Pons (tissue), 1 donor: ENCODE measurements at regions not wholly inside any gene's neighbourhood (a gene's known extent, or its start where the extent isn't known, plus 50 kb on each side); places are given as distances from the start of the nearest gene placed in this dataset.

Experiments used
- DNase-seq: peaks from one replicate; pipeline ENCODE4 v3.0.0-alpha.2; 2016; ENCODE audit warnings: low spot score

DNA sequence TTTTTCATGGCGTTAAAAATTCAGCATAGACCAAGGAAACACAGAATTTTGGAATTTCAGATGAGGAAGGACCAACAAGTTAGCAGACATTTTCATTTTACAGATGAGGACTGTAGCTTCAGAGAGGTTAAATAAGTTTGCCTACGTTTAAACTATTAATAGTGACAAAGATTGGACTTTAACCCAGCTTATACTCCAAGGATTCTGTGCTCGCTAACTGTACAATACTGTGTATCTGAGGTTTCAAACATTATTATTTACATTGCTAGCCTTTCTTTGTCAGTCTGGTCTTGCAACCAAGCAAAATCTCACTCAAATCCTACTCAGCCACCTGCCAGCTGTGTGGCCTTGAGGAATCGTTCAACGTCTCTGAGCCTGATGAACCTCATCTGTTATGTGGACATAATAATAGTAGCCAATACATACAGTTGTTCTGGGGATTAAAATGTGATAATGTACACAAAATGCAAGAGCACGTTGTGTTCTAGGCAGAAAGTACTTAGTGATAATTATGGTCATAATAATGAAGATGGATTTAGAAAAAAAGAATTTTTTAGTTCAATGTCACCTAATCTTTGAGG, 462.4 kb upstream of the TRIB2 start:
- DNase-seq = no peak

- DNase-seq = no peak
Measured at GRCh38 chr2:12256206-12256605, 460.5 kb upstream of the TRIB2 start.

GRCh38 chr2:12257476-12257875, 459.3 kb upstream of the TRIB2 start:
- no peak for DNase-seq

DNA sequence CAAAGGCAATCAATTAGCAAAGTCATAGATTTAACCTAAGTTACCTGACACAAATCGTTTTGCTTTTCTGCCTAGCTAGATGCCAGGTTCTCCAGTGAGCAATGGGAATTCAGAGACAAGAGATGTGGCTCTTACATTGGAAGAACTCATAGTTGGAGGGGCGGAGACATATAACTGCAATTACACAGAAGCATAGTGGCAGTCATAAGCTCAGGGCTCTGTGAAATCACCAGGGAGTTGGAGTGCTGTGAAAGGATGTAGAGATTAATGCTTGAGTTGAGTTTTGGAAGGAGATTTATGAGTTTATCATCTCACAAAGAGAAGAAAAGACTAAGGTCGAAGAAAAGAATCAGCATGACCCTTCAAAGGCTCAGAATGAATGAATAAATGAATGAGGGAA, 457.2 kb upstream of the TRIB2 start:
- no peak for DNase-seq

DNA sequence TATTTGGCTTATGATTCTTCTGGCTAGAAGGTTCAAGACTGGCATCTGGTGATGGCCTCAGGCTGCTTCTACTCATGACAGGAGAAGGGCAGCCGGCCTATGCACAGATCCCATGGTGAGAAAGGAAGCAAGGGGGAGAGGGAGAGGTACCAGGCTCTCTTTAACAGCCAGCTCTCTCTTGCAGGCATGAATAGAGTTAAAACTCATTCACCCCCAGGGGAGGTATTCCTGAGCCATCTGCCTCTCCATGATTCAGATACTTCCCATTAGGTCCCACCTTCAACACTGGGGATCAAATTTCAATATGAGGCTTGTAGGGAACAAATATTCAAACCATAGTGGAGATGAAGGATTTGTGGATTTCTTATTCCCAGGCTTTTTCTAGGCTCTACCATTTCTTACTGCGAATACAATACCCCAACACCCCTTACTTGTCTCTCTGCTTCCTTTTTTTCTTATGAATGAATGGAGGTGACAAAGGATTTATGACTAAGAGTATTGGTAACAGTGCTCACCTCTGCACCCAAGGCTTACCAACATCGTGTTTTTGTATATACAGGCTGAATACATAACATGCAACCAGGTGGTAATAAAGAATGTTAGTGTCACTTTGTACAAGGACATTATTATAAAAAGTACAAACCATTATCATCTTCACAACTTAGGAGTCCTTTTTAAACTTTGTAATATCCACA, 454.6 kb upstream of the TRIB2 start:
- DNase-seq = no peak

DNA sequence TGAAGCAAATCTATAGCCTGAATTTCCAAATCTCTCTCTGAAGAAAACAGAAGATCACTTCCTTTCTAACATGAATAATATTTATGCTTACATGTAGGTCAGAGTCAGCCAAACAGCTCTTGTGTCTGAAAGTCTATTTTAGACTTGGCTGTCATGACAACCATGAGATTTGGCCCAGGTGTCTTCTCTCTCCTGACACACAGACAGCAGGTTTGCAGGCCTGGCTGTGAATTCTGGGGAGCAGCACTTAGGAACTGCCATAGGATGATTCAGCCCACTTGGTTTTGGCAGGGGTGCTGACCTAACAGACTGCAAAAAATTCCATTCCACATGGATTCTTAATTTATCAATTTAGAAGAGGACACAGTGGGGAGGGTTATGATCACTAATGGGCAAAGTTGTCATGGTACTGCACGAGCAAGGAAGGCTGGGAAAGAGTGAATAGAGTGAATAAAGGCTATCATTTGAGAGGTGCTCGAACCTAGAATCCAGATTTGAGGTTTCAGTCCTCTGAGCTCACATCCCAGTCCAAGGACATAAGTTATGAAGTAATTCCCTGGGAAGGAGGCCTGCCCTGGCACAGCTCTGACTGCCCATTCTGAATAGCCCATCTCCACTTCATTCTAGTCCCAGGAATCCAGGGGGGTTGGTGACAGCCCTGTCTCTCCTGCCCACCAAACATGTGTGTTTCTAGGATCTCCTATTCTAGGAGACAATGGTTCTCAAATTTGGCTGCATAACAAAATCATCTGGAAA, 453.9 kb upstream of the TRIB2 start:
- DNase-seq = no peak

GRCh38 chr2:12263730-12264129, 453.0 kb upstream of the TRIB2 start:
- no peak for DNase-seq

GRCh38 chr2:12264146-12264545, 452.6 kb upstream of the TRIB2 start:
- DNase-seq = no peak

- DNase-seq = no peak
Measured at GRCh38 chr2:12265646-12266045, 451.1 kb upstream of the TRIB2 start.

GRCh38 chr2:12267042-12267441, 449.7 kb upstream of the TRIB2 start:
- no peak for DNase-seq

DNA sequence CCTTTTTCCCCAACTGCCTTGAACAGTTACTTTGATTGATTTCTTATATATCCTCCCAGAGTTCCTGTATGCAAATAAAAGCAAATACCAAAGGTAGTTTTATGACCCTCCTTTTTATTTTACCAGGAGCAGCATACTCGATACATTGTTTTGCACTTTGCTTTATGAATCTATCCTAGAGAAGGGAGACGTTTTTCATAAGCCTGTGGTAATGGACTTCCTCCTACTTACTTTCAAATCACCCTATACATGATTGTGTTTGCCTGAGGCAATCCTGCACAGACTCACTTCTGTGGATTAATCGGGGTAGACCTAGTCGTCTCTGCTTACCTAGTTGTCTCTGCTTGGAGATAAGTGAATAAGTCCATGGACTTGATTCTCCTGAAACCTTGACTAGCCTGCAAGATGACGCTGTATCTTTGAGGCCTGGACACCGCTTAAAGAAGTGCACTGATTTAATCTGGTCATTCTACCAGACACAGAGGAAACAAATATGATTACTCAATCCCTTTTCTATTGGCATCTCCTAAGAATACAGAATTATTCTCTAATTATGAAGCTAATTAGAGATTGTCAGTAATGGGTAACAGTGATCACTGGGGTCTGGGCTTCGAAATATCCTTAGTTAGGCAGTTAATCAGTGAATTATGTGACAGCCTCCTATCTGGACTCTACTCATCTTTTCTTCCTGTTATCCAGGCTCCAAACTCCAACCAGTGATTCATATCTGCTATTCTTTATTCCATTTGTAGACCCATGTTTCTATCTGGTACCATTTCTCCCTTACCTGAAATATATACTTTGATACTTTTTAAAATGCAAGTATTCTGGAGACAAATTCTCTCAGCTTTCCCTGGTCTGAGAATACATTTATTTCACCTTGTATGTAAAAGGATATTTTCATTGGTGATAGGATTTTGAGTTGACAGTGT, 447.4 kb upstream of the TRIB2 start:
- no peak for DNase-seq

DNA sequence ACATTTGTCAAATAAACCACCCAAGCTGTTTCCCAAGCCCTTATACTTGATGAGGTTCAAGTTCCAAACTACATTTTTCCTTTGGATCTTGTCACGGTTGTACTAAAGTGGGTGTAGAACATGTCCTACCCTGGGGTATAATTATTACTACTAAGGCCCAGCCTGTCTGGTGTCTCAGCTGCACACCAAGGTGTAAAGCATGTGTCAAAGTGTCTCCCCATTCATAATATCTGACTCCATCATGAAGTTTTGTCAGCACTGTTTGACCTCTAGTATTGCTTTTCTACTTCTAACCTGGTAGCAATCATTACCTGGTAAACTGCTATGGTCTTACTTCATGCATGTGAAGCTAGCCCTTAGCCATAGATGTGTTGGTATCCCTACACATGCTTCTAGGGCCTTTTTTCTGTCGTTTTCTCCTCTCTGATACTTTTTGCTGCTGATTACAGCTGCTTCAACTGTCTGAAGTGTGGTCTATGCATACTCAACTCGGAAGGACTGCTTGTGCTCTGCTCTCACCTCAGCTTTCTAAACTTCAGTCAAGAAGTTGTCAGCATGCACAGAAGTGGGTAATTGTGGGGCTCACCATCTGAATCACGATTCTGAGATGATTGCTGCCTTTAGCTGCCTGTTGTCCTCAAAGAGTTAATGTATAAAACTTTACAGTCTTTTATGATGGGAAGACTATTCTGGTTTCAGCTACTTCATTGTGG, 445.7 kb upstream of the TRIB2 start:
- no peak for DNase-seq

DNA sequence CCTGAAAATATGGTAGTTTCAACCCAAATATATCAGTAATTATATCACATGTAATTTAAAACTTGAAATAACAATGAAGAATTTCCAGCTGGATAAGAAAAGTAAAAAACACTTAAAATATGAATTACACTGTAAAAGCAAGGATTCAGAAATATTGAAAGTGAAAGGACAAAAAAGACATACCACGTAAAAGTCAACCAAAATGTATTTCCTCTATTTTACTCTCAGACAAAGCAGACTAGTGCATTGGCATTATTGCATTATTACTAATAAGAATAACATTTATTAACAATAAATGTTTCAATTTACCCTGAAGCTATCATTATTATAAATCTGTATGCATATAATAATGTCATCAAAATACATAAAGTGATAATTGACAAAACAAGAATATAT, 445.1 kb upstream of the TRIB2 start:
- no peak for DNase-seq

DNA sequence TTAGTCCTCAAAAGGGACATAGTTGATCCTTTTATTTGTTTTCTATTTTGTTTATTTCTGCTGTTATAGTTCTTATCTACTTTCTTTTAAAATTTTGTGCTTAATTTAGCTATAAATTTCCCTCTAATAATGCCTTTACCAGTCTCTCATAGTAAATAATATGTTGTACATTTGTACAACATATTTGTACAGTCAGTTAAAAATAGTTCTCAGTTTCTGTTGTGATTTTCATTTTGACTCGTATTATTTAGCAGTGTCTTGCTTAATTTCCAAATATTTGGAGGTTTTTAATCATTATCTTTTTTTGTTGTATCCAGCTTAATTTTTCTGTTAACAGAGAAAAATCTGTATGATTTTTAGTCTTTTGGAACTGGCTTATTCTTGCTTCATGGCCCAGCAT, 443.6 kb upstream of the TRIB2 start:
- no peak for DNase-seq

GRCh38 chr2:12274591-12274990, 442.1 kb upstream of the TRIB2 start:
- no peak for DNase-seq

DNA sequence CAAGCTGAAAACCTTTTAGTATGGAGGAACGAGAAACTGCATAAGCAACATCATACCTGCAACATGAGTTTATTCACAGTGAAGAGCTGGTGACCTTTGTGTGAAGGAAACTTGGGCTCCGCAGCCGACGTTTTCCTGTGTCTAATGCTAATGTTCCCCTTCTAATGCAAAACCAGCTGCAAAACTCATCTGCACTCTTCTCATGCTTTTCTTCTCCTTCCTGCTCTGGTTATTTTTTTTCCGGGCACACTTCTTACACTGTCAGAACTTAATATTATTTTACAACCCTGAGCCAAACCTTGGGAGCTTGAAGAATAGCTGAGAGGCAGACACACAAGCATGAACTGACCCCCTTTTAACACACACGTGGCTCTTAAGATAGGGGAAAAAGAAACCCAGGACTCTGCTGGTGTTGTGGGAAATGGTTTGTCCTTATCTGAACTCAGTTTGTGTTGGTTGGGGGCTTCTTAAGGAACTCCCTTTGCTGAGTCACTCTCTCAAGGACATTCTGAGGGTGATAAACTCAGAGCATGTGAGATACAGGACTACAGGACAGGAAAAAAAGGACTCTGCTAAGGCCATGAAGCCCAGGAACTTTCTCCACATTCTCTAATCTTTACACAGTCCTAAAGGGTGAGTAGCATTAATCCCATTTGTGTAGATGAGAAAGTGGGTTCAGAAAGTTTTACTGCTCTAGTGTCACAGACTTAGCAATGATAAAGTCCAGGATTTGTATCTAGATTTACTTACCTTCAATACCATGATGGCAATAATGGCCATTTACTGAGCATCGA, 439.3 kb upstream of the TRIB2 start:
- DNase-seq = no peak

- no peak for DNase-seq
Measured at GRCh38 chr2:12278217-12278750, 438.5 kb upstream of the TRIB2 start.

GRCh38 chr2:12282780-12283695, 433.7 kb upstream of the TRIB2 start:
- no peak for DNase-seq

- DNase-seq = no peak
Measured at GRCh38 chr2:12284037-12284436, 432.7 kb upstream of the TRIB2 start.
